NCI-H774 (cell line): ENCODE measurements at regions not wholly inside any gene's neighbourhood (a gene's known extent, or its start where the extent isn't known, plus 50 kb on each side); places are given as distances from the start of the nearest gene placed in this dataset.
"Not testable (repeated sequence)": the region's sequence is repeated elsewhere in the genome, so short reads cannot be mapped to it uniquely, and the experiment has no call there.

ENCODE experiments used
- DNase-seq: peaks from one replicate; lab custom pipeline; 2025; lab: John Stamatoyannopoulos, UW

DNA sequence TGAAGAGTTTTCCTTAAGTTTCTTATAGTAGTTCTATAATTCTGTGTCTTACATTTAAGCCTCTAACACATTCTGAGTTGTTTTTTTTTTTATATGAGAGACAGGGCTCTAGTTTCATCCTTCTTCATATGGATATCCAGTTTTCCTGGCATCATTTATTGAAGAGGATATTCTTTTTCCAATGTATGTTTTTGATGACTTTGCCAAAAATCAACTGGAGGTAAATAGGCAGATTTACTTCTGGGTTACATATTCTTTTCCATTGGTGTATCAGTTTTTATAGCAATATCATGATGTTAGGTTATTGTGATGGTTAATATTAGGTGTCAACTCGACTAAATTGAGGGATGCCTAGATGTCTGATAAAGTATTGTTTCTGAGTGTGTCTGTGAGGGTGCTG lies 650.7 kb upstream of the GRID2 start:
- DNase-seq: no peak

DNA sequence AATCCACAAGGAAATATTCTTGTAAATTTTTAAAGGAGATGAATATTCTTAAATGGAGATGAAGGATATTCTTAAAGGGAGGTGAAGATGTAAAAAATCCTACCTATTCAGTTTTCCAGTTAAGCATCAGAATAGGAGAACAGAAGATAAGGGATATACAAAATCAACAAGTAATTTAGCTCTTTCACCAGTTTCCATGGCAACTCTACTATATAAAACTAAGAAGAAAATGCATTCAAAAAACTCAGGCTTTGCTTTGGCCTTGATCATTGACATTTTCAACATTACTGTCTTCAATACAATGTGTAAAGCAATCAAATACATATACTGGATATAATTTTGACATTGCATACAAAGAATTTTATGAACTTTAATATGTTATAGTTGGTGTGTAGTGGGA lies 622.7 kb upstream of the GRID2 start:
- DNase-seq: no peak

DNA sequence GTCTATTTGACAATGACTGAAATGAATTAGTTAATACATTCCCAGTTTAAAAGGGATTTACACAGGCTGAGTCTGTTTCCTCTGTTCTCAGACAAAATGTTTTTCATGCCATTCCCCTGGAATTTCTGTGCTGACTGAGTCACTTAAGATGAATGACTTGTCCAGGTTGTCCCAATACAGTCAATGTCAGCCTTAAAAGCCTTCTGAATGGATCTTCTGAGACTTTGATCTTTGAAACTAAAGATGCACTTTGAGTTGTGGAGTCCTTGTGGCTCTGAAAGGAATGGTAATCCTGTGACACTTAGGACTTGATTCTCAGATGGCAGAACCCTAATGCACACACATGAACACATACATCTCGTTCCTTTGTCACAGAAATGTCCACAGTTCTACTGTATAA lies 622.2 kb upstream of the GRID2 start:
- no peak for DNase-seq

DNA sequence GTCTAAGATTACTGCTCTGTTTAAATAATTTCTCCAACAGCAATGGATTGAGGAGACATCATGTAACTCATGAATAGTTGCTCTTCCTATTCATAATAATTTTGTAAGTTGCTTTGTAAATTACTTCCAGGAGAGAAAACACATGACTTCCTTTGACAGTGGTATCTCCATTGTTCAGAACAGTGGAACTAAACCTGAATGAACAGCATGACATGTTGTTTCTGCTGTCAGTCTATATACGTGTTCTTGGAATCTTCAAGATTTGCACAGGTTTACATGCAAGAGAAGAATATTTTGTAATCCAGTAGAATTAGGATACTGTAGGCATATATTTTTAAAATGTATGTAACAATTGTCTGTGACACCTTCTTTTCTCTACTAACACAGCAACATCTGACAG lies 618.8 kb upstream of the GRID2 start:
- no peak for DNase-seq

DNA sequence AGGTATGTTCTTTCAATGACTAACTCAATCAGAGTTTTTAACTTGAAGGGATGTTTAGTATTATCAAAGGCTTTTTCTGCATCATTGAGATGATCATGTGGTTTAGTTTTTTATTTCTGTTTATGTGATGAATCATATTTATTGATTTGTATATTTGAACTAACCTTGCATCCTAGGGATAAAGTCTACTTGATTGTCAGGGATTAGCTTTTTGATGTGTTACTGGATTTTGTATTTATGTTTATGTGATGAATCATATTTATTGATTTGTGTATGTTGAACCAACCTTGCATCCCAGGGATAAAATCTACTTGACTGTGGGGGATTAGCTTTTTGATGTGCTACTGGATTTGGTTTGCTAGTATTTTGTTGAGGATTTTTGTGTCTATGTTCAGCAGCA lies 615.4 kb upstream of the GRID2 start:
- no peak for DNase-seq

DNA sequence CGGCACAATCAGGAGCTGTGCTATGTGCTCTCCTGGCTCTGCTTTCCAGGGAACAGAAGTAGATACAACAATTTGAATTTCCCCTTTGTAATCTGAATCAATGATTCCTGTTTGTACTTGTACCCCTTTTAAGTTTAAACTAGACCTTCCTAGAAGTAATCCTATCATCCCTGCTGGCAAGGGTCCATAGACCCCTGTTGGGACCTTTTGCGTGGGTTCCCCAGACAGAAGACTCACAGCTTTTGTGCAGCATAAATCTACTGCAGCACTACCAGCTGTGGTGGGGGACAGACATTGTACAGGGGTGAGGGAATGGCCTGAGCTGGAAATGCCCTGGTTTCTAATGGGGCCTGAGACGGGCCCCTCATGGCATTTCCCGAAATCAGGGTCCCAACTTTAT lies 604.1 kb upstream of the GRID2 start:
- DNase-seq: not testable (repeated sequence)

DNA sequence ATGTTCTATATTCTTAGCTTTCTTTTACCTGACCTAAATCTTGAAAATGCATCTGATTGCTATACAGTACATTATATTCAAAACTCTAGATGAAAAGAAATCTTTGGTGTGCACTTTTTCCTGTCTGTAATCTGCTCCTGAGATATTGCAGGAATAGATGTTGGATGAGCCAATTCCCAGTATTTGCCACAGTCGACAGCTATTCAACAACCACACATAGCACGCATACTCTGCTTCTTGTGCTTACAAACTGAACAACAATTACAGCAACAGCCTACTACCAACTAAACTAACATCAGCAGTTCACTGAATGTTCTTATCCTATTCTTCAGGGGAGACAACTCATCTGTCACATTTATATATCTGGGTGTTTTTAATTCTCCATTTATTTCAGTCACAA lies 573.9 kb upstream of the GRID2 start:
- no peak for DNase-seq

DNA sequence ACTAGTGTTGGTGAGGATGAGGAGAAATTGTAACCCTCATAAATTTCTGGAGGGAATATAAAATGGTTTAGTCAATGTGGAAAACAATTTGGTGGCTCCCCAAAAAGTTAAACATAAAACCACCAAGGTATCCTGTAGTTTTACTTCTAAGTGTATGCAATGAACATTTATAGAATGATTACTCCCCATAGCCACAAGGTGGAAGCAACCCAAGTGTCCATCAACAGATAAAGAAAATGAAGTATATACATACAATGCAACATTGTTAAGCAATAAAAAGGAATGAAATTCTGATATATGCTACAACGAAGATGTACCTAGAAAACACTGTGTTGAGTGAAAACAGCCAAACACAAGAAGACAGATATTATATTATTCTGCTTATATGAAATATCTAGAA lies 569.1 kb upstream of the GRID2 start:
- no peak for DNase-seq

DNA sequence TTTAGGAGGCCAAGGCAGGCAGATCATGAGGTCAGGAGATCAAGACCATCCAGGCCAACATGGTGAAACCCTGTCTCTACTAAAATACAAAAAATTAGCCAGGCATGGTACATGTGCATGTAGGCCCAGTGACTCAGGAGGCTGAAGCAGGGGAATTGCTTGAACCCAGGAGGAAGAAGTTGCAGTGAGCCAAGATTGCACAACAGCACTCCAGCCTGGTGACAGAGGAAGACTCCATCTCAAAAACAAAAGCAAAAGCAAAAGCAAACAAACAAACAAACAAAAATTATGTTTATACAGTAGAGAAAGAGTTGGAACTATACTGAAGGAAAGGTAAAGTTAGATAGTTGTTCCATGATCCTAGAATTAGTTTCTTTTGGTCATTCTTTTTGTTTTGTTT lies 564.9 kb upstream of the GRID2 start:
- DNase-seq: not testable (repeated sequence)

DNA sequence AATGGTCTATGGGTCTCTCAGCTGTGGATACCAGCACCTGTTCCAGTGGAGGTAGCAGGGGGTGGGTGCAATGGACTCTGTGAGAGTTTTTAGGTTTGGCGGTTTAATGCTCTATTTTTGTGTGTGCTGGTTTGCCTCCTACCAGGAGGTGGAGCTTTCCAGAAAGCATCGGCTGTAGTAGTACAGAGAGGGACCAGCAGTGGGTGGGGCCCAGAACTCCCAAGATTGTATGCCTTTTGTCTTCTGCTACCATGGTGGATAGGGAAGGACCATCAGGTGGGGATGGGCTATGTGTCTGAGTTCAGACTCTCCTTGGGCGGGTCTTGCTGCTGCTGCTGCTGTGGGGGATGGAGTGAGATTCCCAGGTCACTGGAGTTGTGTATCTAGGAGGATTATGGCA lies 557.2 kb upstream of the GRID2 start:
- no peak for DNase-seq

DNA sequence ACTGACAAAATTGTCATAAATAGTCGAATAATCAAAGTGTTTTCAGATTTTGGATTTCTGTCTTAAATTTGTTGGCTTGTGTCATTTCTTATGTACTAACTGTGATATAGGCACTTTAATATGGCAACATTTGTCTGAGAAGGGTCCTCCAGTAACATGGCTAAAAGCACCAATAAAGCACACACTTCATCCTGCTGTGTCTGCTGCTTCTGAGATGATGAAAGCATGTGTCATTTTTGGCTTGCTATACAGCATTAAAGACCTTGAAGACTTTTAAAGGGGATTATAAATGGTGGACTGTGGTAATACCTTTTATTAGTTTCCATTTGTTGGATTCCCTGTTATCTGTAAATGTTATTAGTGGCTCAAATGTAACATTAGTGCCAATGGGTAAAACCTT lies 551.8 kb upstream of the GRID2 start:
- DNase-seq: no peak

DNA sequence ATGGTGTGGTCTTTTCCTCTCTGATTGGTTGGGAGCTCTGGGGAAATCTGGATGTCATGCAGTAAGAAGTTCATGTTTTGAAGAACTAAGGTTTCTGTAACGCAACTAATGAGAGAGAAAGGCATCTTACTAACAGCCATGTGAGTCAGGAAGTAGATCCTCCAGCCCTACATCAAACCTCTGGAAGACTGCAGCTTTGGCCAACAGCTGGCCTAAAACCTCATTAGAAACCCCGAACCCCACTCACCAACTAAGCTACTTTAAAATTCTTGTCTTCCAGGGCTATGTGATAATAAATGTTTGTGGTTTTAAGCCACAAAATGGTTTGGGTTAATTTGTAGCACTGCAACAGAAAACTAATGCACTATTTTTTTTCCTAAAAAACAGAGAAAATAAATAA lies 549.0 kb upstream of the GRID2 start:
- DNase-seq: no peak

DNA sequence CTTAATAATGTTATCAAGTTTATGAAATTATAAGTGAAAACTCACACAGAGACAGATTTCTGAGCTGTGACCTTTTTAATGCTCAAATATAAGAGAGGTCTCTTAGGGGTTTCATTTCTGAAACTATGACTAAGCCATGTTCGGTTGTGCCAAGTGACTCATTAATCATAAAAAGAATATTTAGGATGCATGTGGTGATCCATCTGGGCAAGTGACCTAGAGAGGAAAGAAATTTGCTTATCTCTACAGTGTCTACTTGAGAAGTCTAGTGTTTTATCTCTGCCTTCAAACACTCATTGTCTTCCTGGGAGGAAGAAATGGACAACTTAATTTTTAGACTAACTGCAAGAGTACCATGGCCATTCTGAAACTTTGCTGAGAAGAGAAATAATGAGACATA lies 545.3 kb upstream of the GRID2 start:
- DNase-seq: no peak

DNA sequence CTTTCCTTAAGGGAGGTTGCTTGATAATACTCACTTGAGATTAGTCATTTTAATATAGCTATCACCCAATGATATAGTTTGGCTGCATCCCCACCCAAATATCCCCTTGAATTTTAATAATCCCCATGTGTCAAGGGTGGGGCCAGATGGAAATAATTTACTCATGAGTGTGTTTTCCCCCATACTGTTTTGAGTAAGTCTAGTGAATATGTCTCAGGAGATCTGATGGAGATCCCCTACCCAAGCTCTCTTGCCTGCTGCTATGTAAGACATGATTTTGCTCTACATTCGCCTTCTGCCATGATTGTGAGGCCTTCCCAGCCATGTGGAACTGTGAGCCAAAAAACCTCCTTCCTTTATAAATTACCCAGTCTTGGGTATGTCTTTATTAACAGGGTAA lies 539.7 kb upstream of the GRID2 start:
- no peak for DNase-seq

DNA sequence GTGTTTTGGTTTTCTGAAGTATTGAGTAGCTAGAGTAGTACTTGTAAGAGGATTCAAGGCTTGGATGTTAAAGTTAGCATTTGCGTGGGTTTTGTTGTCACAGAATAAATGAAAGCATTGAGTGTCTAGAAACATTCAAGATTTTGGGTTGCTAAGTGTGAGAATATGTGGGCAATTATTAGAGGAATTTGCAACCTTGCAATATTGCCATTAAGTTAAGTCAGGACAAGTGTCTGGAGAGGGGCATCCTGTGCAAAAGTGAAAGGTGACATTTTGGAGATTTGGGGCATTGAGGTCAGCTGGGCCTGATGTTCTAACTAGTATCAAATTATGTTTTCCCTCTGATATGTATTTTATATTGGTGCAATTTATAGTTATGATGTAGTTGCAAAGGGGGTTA lies 533.9 kb upstream of the GRID2 start:
- DNase-seq: no peak

DNA sequence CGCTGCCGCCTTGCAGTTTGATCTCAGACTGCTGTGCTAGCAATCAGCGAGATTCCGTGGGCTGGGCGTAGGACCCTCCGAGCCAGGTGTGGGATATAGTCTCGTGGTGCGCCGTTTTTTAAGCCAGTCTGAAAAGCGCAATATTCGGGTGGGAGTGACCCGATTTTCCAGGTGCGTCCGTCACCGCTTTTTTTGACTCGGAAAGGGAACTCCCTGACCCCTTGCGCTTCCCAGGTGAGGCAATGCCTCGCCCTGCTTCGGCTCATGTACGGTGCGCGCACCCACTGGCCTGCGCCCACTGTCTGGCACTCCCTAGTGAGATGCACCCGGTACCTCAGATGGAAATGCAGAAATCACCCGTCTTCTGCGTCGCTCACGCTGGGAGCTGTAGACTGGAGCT lies 512.1 kb upstream of the GRID2 start:
- DNase-seq: peak; percentile 1

DNA sequence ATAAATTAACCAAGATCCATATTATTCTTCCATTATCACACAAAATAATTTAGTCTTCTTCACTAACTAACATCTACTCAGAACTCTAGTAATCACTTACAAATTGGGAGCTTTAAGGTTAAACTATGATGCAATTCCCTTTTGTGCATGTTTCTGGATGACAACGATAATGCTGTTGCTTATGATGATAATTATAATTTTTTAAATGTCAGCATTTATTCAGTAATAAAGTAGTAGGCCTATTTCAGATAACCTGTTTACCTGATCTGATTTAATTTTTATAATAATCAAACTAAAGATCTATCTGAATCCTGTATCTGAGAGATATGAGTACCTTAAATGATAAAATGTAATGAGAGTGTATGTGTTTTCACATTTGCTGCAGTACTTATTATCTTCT lies 507.8 kb upstream of the GRID2 start:
- no peak for DNase-seq

DNA sequence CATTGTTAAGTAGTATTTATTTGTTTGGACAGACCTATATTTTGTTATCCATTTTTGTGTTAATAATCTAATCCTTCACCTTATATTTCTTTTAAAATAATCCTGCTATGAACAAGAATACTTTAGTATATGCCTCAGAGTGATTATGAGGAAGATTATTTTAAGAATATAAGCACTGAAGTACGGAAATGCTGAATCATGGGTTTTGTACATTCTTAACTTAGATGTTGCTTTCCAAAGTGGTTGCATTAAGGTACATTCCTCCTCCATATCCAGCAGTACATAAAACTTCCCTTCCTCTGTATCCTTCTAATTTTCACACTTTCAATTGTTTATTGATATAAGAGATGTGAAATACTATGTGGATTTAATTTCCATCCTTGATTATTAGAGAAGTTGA lies 491.4 kb upstream of the GRID2 start:
- no peak for DNase-seq

DNA sequence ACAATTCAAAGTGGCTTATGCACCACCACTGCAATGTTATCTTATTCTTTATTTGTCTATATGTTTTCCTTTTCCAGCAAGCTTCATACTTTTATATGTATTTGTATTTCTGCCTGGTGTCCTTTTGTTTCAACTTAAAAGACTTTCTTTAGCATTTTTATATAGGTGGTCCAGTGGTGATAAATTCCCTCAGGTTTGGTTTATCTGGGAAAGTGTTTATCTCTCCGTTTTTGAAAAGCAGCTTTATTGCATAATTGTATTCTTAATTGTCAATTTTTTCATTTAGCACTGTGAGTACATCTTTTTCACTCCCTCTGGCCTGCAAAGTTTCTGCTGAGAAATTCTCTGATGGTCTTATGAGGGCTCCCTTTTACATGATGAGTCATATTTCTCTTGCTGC lies 479.0 kb upstream of the GRID2 start:
- no peak for DNase-seq

DNA sequence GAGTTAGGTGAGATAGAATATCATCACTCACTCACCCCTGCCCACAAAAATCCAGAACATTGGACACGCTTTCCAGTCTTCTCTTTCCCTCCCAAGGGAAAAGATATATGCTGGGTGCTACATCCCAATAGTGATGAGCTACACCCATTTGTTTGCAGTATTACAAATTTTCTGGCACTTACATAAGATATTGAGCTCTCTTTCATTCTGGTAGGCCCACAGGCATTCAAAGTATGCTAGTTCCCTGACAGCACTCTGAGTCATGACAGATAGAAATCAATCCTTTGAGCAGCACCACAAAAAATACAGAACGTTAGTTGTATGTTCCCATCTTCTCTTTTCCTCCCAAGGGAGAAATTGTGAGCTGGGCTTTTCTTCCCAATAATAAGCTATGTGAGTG lies 477.6 kb upstream of the GRID2 start:
- DNase-seq: no peak

DNA sequence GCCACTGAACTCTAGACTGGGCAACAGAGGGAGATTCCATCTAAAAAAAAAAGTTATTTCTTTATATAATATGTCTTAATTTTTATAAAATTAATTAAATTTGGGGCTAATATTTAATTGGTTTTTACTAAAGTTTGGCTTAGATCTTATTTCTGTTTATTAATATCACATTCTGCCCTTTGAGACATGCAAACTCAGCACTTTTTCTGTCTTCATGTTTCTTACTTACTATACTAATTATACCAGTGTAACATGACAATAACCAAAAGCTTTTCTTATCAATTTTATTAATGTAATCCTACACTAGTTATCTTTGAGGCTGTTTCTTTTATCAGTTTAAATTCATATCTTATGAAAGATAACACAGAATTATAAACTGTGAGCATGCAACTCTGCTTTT lies 475.9 kb upstream of the GRID2 start:
- no peak for DNase-seq

DNA sequence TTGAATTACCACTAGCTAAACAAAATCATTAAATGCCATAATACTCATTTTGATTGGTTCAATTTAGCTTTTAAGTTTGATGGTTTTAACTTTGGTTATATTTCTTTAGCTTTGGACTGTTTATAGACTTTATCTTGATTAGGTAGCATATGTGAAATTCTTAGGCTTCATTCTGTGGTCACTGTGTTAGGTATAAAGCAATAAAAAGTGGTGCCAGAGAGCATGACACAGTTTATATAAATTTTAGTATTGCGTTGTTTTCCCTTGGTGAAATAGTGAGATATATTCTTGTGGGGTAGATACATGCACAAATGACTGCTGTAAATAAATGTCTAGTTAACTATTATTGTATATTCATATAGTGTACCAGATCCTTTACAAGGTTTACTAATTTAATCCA lies 474.2 kb upstream of the GRID2 start:
- no peak for DNase-seq

DNA sequence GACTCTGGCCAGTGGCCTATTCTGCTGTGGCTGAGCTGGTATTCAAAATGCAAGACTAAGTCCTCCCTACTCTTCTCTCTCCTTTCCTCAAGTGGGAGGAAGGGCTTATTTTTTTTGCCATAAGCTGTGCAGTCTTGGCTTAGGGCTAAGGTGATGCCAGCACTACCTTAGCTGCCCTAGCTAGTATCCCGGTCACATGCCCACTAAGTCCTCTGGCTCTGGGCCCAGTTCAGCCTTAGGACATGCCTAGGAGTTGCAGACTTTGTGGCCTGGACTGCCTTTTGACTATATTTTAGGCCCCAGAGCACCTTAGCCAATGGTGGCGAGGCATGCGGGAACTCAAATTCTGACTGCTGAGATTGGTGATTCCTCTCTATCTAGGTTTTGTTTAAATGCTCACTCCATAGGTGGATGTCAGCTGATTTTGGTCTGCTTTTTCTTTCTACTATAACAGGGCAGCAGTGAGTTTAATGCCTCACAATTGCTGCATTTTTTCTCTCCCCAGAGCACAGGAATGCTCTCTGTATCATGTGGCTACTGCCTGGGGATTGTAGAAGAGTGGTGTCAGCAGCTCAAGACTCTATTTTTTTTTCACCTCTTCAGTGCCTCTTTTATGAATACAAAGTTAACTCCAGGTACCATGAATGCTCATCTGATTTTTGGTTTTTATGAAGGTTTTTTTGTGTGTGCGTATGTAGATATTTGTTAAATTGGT lies 472.9 kb upstream of the GRID2 start:
- no peak for DNase-seq

DNA sequence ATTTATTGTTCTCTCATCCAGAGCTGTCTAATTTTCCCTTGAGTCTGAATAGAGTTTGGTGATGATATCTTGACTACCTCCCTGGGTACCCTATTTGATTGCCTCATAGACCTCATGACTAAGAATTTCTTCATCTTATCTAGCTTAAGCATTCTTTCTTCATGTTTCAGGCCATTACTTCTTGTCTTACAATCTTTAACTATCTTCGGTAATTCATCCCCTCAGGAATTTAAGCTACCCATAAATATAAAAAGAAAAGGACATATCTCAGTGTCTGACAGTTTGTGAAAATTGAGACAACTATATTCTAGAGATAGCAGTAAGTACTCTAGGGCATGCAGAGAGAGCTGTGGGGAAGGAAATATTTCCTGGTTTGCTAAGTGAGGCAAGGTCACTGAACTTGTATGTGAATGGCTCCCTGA lies 466.1 kb upstream of the GRID2 start:
- DNase-seq: no peak
